ENCODE measurements at regions not wholly inside any gene's neighbourhood (a gene's known extent, or its start where the extent isn't known, plus 50 kb on each side); places are given as distances from the start of the nearest gene placed in this dataset.

DNA sequence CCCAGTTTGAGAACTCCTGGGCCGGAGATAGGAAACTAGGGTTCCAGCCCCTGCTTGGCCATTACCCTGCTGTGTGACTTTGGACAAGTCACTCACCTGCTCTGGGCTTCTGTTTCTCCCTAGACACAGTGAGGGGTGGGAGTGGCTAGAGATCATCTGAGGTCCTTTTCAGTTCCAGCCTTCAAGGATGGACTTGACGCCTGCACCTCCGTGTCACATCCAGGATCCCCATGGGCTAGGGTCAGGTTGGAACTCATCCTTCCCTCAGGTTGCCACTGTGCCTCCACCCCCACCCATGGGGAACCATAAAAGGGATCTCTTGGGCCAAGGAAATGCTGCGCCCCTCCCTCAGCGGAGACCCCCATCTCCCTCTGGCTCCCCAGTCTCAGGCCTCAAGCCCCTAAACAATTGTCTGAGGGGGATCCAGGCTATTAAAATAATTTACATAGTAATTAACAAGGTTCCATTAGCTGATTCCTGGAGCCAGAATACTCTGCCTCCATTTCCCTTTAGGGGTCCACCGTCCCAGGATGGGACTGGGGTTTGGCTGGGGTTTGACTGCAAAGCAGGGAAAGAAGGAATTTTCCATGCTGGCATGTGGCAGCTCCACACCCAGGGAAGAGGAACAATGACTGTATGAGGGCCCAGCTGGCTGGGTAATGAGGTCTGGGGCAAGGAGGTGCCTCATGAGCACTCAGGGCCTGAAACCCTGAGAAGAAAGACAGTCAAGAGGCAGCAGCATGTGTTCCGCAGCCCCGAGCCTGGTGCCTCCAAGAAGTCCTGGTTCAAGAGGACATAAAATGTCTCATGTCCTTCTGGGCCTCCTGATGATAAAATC is 177.7 kb downstream of the SMAD6 start:
- intact Hi-C loops (cut with DNase I), result loop anchor here (5.0 kb wide), 1 partner anchor 47 kb away; no protein-coding TSS in a partner anchor
- Histone ChIP-seq H3K9me3 (no peaks in the 10 kb centered on the region), H3K27me3 (no peaks in the 10 kb centered on the region), H3K36me3 (replicated peaks in 1 of 2; ENCODE audit: insufficient read depth in 1 of 2, low read depth in 2 of 2) (no peaks in the 10 kb centered on the region), H3K4me3 (no peak overlapping the region), H3K4me1 (peaks cover 28% of the 10 kb centered on the region), H3K27ac (no peak overlapping the region)
- TF ChIP-seq, protein P1, sequence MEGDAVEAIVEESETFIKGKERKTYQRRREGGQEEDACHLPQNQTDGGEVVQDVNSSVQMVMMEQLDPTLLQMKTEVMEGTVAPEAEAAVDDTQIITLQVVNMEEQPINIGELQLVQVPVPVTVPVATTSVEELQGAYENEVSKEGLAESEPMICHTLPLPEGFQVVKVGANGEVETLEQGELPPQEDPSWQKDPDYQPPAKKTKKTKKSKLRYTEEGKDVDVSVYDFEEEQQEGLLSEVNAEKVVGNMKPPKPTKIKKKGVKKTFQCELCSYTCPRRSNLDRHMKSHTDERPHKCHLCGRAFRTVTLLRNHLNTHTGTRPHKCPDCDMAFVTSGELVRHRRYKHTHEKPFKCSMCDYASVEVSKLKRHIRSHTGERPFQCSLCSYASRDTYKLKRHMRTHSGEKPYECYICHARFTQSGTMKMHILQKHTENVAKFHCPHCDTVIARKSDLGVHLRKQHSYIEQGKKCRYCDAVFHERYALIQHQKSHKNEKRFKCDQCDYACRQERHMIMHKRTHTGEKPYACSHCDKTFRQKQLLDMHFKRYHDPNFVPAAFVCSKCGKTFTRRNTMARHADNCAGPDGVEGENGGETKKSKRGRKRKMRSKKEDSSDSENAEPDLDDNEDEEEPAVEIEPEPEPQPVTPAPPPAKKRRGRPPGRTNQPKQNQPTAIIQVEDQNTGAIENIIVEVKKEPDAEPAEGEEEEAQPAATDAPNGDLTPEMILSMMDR (IDR thresholded peaks at IDR 0.05), result no peak
- TF ChIP-seq POLR2A (IDR thresholded peaks at IDR 0.05), result no peak
- WGBS, 2 donors, result 78 to 90% methylated on average over 6 to 8 of the region's 8 CpGs
- DNase-seq (no peak), ATAC-seq (no peak)

DNA sequence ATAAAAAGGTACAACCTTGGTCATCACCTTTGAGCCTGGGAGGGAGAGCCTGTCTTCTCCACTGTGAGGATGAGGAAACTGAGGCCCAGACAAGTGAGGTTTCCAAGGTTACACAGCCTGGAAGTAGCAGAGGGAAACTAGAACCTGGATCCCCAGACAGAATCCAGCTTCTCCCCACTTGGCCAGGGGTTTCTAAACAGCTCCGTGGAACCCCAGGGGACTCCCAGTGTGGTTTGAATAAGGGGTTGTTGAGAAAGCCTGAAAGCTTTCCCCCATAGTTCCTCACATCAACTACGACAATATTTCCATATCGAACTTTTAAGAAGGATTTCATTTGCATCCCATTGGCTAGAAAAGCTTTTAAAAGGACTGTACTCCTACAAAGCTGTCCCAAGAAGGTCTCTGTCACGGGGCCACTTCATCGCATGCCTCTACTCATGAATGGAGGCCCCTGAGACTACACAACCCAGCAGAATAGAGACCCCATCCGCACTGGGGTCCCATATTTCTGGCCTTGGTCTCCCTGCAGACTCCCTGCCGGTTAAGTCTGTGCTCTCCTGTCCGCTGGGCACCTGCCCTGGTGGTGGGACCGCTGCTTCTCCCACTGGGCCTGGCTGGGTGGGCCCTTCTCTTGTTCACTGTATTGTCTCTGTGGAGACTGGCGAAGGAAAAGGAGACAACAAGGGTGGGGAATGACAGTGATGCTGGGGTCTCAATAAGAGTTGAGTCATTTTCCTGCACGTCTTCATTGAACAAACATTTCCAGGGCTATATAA is 178.5 kb downstream of the SMAD6 start:
- TF ChIP-seq, protein P1 (IDR thresholded peaks at IDR 0.05), result no peak
- no peak for TF ChIP-seq POLR2A (IDR thresholded peaks at IDR 0.05)
- Histone ChIP-seq H3K4me3 (no peak overlapping the region), H3K27ac (no peak overlapping the region), H3K9me3 (no peaks in the 10 kb centered on the region), H3K4me1 (peaks cover 28% of the 10 kb centered on the region), H3K27me3 (no peaks in the 10 kb centered on the region), H3K36me3 (replicated peaks in 1 of 2; ENCODE audit: insufficient read depth in 1 of 2, low read depth in 2 of 2) (no peaks in the 10 kb centered on the region)
- WGBS, 2 donors, result 89 to 92% methylated on average over 11 of the region's 11 CpGs
- no peak for DNase-seq
- no peak for ATAC-seq
- intact Hi-C loops (cut with DNase I), result loop anchor here (5.0 kb wide), 1 partner anchor 48 kb away; no protein-coding TSS in a partner anchor

DNA sequence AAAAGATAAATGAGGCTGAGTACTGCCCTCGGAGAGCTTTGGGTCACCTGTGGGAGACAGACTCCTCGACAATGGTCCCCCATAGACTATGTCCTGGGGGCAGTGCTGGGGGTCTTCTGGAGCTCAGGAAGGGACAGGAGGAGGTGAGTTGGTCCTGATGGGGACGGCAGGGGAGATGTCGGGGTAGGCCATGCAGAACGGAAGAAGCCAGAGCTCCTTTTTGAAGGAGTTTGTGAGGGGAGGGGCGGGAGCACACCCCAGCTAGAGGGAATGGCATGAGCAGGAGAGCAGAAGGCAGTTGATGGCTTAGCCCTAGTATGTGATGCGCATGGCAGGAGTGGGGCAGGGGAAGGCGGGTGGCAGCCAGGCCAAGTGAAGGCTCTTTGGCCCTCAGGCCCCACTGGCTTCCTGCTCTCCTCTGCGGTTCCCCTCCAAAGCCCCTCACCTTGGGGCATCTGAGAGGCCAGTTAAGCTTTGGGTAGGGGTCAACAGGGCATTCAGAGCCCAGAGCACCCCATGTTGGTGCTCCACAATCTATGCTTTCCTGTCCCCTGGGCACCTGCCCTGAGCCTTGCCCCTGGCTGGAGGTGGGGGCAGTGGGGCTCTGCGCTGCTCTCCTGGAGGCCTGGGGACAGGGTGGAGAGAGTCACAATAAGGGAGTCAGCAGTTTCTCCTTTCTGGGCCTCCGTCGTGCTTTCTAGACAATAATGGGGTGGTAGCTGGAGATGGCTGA is 179.3 kb downstream of the SMAD6 start:
- Histone ChIP-seq H3K9me3 (no peaks in the 10 kb centered on the region), H3K27ac (no peak overlapping the region), H3K4me1 (peaks cover 28% of the 10 kb centered on the region), H3K27me3 (no peaks in the 10 kb centered on the region), H3K4me3 (no peak overlapping the region), H3K36me3 (replicated peaks in 1 of 2; ENCODE audit: insufficient read depth in 1 of 2, low read depth in 2 of 2) (no peaks in the 10 kb centered on the region)
- no peak for TF ChIP-seq POLR2A (IDR thresholded peaks at IDR 0.05)
- TF ChIP-seq, protein P1 (IDR thresholded peaks at IDR 0.05), result no peak
- ATAC-seq (no peak), DNase-seq (no peak)
- WGBS, 2 donors, result 90 to 97% methylated on average over 11 to 12 of the region's 12 CpGs
- intact Hi-C loops (cut with DNase I), result loop anchor here (5.0 kb wide), 1 partner anchor 49 kb away; no protein-coding TSS in a partner anchor

DNA sequence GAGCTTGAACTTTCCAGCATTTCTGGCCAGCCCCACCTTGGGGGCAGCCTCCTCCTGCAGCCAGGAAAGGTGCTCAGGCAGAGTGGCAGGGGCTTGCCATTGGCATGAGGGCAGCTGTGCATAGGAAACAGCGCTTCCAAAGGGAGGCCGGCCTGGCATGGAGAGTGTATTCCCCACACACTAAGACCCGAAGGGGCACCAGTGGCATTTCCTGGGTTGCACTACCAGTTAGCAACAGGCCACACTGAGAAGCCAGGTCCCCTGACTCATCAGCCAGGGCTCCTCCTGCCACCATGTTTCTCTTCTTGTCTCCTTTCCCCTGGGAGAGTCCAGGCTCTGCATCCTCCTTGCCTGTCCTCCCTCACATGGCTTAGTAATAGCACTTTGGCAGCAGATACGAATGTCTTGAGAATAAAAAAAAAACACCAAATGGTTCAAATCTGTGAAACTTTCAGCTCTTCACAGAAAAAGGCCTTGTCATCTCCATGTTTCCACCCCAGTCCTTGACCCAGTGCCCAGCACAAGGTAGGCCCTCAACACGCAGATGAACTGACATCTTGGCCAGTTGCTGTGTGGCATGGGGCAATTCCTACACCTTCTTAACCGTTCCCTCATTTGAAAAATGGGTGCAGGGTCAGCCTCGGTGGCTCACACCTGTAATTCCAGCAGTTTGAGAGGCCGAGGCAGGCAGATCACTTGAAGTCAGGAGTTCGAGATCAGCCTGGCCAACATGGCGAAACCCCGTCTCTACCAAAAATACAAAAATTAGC is 180.4 kb downstream of the SMAD6 start:
- H3K27me3 ChIP-seq, result no peaks in the 10 kb centered on the region
- DNase-seq (peak in 1 of 4 donors; percentile 51), ATAC-seq (no peak)
- no peaks in the 10 kb centered on the region for H3K9me3 ChIP-seq
- no peak overlapping the region for H3K4me3 ChIP-seq
- WGBS, 2 donors, result 86 to 88% methylated on average over 9 to 11 of the region's 11 CpGs
- intact Hi-C loops (cut with DNase I), result loop anchor here (5.0 kb wide), 1 partner anchor 50 kb away; no protein-coding TSS in a partner anchor
- TF ChIP-seq, protein P1 (IDR thresholded peaks at IDR 0.05), result no peak
- no peak for TF ChIP-seq POLR2A (IDR thresholded peaks at IDR 0.05)
- no peaks in the 10 kb centered on the region for H3K36me3 ChIP-seq (replicated peaks in 1 of 2; ENCODE audit: insufficient read depth in 1 of 2, low read depth in 2 of 2)
- peak overlapping the region in 3 of 4 donors; percentile 58 to 78 (median 69) for H3K27ac ChIP-seq
- peaks cover 28% of the 10 kb centered on the region for H3K4me1 ChIP-seq

All from body of pancreas (tissue), 4 donors.